GM23338 (cell line): ENCODE measurements at regions not wholly inside any gene's neighbourhood (a gene's known extent, or its start where the extent isn't known, plus 50 kb on each side); places are given as distances from the start of the nearest gene placed in this dataset.

ENCODE experiments used
- ATAC-seq: fragments of 200-7000 bp; cut with Tn5 transposase; 3 replicates; pipeline ENCODE4 v1.9.1; 2020
- DNase-seq: peaks from one replicate; pipeline ENCODE4 v3.0.0-alpha.2; 2015; ENCODE audit warnings: low spot score
- H2AFZ ChIP-seq: fragments of 200-600 bp; sonication (generic); 2 replicates; pipeline ENCODE4 v1.8.0; 2016; ENCODE audit warnings: antibody characterized with exemption, mild to moderate bottlenecking, moderate library complexity
- H3F3A ChIP-seq: fragments of 200-600 bp; sonication (generic); replicated peaks from 2 replicates; pipeline ENCODE4 v1.8.0; 2017; ENCODE audit warnings: antibody characterized with exemption, mixed run types, low read depth
- H3K27ac ChIP-seq: fragments of 200-600 bp; sonication (generic); 2 replicates; pipeline ENCODE4 v1.6.1; 2016; ENCODE audit warnings: low read depth
- H3K27me3 ChIP-seq: fragments of 200-600 bp; sonication (generic); 2 replicates; pipeline ENCODE4 v1.8.0; 2016; ENCODE audit warnings: mild to moderate bottlenecking, mixed run types, moderate library complexity; ENCODE audit not compliant: insufficient read depth
- H3K36me3 ChIP-seq: fragments of 200-600 bp; sonication (generic); 2 replicates; pipeline ENCODE4 v1.8.0; 2016; ENCODE audit warnings: mild to moderate bottlenecking; ENCODE audit not compliant: insufficient read depth
- H3K4me1 ChIP-seq: fragments of 200-600 bp; sonication (generic); 2 replicates; pipeline ENCODE4 v1.8.0; 2016; ENCODE audit warnings: mild to moderate bottlenecking, moderate library complexity; ENCODE audit not compliant: insufficient read depth
- H3K4me2 ChIP-seq: fragments of 200-600 bp; sonication (generic); 2 replicates; pipeline ENCODE4 v1.7.1; 2017; ENCODE audit warnings: mixed run types
- H3K4me3 ChIP-seq: fragments of 200-600 bp; sonication (generic); 2 replicates; pipeline ENCODE4 v1.6.1; 2016; ENCODE audit warnings: mixed run types
- H3K79me2 ChIP-seq: fragments of 200-600 bp; sonication (generic); replicated peaks from 2 replicates; pipeline ENCODE4 v1.8.0; 2017; ENCODE audit warnings: mild to moderate bottlenecking; ENCODE audit not compliant: insufficient read depth
- H3K9me2 ChIP-seq: fragments of 200-600 bp; sonication (generic); 2 replicates; pipeline ENCODE4 v1.8.0; 2017; ENCODE audit not compliant: insufficient read depth
- H4K20me1 ChIP-seq: fragments of 200-600 bp; sonication (generic); replicated peaks from 2 replicates; pipeline ENCODE4 v1.8.0; 2017; ENCODE audit warnings: mild to moderate bottlenecking; ENCODE audit not compliant: insufficient read depth
- H3K27ac Mint-ChIP-seq: 2 replicates; pipeline ENCODE4 v1.8.0; 2020; ENCODE audit warnings: inconsistent platforms, mild to moderate bottlenecking, moderate library complexity, mixed read lengths
- H3K27me3 Mint-ChIP-seq: 3 replicates; pipeline ENCODE4 v1.8.0; 2022; ENCODE audit warnings: low read depth, mild to moderate bottlenecking, moderate library complexity, mixed read lengths, inconsistent platforms; ENCODE audit not compliant: insufficient read depth, poor library complexity
- H3K36me3 Mint-ChIP-seq: 3 replicates; pipeline ENCODE4 v1.8.0; 2021; ENCODE audit warnings: low read depth, mild to moderate bottlenecking, inconsistent platforms, moderate library complexity, mixed read lengths
- H3K4me1 Mint-ChIP-seq: 3 replicates; pipeline ENCODE4 v1.8.0; 2020; ENCODE audit warnings: mild to moderate bottlenecking, inconsistent platforms, mixed read lengths
- H3K4me3 Mint-ChIP-seq: 3 replicates; pipeline ENCODE4 v1.8.0; 2021; ENCODE audit warnings: moderate library complexity, mild to moderate bottlenecking, inconsistent platforms, mixed read lengths
- H3K9me3 Mint-ChIP-seq: 3 replicates; pipeline ENCODE4 v1.8.0; 2020; ENCODE audit warnings: moderate library complexity, mild to moderate bottlenecking, inconsistent platforms, mixed read lengths
- CREB1 ChIP-seq: fragments of 250-450 bp; sonication (Bioruptor Pico); IDR thresholded peaks from 2 replicates; pipeline ENCODE4 v1.5.0; 2020; ENCODE audit warnings: low read depth, mild to moderate bottlenecking, moderate library complexity
- ETS1 ChIP-seq: IDR thresholded peaks from 2 replicates; pipeline ENCODE4 v1.6.1; 2016; ENCODE audit warnings: antibody characterized with exemption
- EZH2 ChIP-seq: fragments of 200-600 bp; sonication (generic); IDR thresholded peaks from one replicate; pipeline ENCODE4 v1.8.0; 2017; ENCODE audit warnings: antibody characterized with exemption, mild to moderate bottlenecking, low read depth; ENCODE audit not compliant: unreplicated experiment
- EZH2phosphoT487 ChIP-seq: fragments of 200-600 bp; sonication (generic); IDR thresholded peaks from one replicate; pipeline ENCODE4 v1.8.1; 2018; ENCODE audit warnings: antibody characterized with exemption; ENCODE audit not compliant: unreplicated experiment
- JUNB ChIP-seq: IDR thresholded peaks from one replicate; pipeline ENCODE4 v1.6.1; 2016; ENCODE audit warnings: antibody characterized with exemption; ENCODE audit not compliant: unreplicated experiment
- NANOG ChIP-seq: IDR thresholded peaks from 2 replicates; pipeline ENCODE4 v1.6.1; 2016; ENCODE audit warnings: antibody characterized with exemption, borderline replicate concordance
- POLR2AphosphoS5 ChIP-seq: IDR thresholded peaks from 2 replicates; pipeline ENCODE4 v1.6.1; 2016; ENCODE audit warnings: antibody characterized with exemption, low read depth
- REST ChIP-seq: IDR thresholded peaks from one replicate; pipeline ENCODE4 v1.6.1; 2018; ENCODE audit warnings: antibody characterized with exemption; ENCODE audit not compliant: unreplicated experiment
- STAT1 ChIP-seq: IDR thresholded peaks from one replicate; pipeline ENCODE4 v1.6.1; 2016; ENCODE audit warnings: antibody characterized with exemption; ENCODE audit not compliant: unreplicated experiment
- ZNF114 ChIP-seq: fragments of 250-450 bp; sonication (Bioruptor Pico); IDR thresholded peaks from 2 replicates; pipeline ENCODE4 v1.5.0; 2020; ENCODE audit warnings: mild to moderate bottlenecking, moderate library complexity
- ZNF331 ChIP-seq: fragments of 250-450 bp; sonication (Bioruptor Pico); IDR thresholded peaks from 2 replicates; pipeline ENCODE4 v1.5.0; 2020; ENCODE audit warnings: low read depth, mild to moderate bottlenecking, moderate library complexity
- TF ChIP-seq, protein P1 (sequence below), 2 experiments: fragments of 200-600 bp in 1 of 2; sonication (generic) in 1 of 2; conservative IDR thresholded peaks; 2 replicates each; pipeline versions ENCODE4 v1.5.1 to v1.6.1; 2016 to 2017; ENCODE audit warnings: antibody characterized with exemption in 2 of 2, low read depth in 2 of 2, mild to moderate bottlenecking in 2 of 2, moderate library complexity in 1 of 2

DNA sequence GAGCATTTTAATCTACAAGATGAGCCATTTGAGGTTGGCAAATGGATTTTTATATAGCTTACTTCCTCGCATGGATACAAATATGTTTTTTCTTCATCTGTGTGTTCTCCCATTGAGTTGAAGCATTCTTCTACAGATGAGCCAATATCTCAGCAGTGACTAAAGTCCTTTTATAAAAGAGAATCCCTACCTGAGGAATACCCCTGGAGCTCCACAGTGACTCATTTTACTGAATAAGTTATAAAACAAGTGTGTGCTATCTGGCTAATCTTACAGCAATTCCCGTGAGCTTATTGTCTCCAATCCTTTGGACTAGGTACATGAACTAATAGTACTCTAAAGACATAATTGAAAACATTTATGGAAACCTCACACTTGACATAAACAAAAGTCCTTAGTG lies 354.2 kb upstream of the BCHE start (continued):
- TF ChIP-seq, protein P1, sequence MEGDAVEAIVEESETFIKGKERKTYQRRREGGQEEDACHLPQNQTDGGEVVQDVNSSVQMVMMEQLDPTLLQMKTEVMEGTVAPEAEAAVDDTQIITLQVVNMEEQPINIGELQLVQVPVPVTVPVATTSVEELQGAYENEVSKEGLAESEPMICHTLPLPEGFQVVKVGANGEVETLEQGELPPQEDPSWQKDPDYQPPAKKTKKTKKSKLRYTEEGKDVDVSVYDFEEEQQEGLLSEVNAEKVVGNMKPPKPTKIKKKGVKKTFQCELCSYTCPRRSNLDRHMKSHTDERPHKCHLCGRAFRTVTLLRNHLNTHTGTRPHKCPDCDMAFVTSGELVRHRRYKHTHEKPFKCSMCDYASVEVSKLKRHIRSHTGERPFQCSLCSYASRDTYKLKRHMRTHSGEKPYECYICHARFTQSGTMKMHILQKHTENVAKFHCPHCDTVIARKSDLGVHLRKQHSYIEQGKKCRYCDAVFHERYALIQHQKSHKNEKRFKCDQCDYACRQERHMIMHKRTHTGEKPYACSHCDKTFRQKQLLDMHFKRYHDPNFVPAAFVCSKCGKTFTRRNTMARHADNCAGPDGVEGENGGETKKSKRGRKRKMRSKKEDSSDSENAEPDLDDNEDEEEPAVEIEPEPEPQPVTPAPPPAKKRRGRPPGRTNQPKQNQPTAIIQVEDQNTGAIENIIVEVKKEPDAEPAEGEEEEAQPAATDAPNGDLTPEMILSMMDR (conservative IDR thresholded peaks at IDR 0.05; ENCODE audit: low read depth in 2 of 2) = no peak
- TF ChIP-seq STAT1 (no peak), JUNB (no peak), ZNF331 (CRISPR knock-in tag) (no peak)

DNA sequence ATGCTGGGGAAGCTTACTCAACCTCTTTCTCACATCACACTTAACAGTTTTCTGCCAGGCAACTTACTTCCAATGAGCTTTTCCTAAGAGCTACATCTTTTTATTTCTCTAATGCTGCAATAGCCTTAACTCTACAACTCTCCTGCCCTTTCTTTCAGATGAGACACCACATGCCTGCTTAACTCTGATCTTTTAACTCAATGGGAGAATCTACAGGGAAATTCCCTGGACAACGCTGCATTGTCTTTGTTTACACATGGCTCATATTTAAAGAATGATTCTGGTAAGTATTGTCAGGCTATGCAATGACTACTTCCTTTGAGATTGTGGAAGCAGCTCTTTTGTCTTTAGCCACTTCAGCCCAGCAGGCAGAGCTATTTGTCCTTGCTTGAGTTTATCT lies 353.1 kb upstream of the BCHE start:
- DNase-seq (peak; percentile 7), ATAC-seq (no peak)
- H4K20me1 ChIP-seq = no peaks in the 10 kb centered on the region
- Mint-ChIP-seq H3K27ac (peak overlapping the region; percentile 49), H3K4me3 (no peak overlapping the region), H3K4me1 (peaks cover 13% of the 10 kb centered on the region; the same call in 2 of the 3 replicates), H3K27me3 (no peaks in the 10 kb centered on the region), H3K9me3 (no peaks in the 10 kb centered on the region), H3K36me3 (no peaks in the 10 kb centered on the region)
- no peaks in the 10 kb centered on the region for H3K36me3 ChIP-seq
- no peak for TF ChIP-seq STAT1
- TF ChIP-seq ETS1 = no peak
- TF ChIP-seq ZNF114 (CRISPR knock-in tag) = no peak
- no peak for TF ChIP-seq EZH2phosphoT487
- TF ChIP-seq NANOG = no peak
- no peak for TF ChIP-seq JUNB
- TF ChIP-seq REST = no peak
- TF ChIP-seq POLR2AphosphoS5 = no peak
- no peak for TF ChIP-seq CREB1 (CRISPR knock-in tag)
- TF ChIP-seq ZNF331 (CRISPR knock-in tag) = no peak
- TF ChIP-seq, protein P1 (conservative IDR thresholded peaks at IDR 0.05; ENCODE audit: low read depth in 2 of 2) = no peak
- no peak for TF ChIP-seq EZH2
- peak overlapping the region; percentile 27; the same call in 1 of the 2 replicates for H3K4me2 ChIP-seq
- H3F3A ChIP-seq = no peaks in the 10 kb centered on the region
- H3K27me3 ChIP-seq = no peaks in the 10 kb centered on the region
- no peaks in the 10 kb centered on the region for H3K79me2 ChIP-seq
- 0 out of 2 replicates have a peak overlapping the region, but pooled peaks have one; percentile 29 for H2AFZ ChIP-seq
- H3K4me3 ChIP-seq = no peak overlapping the region
- H3K27ac ChIP-seq = no peak overlapping the region
- peaks cover 8% of the 10 kb centered on the region for H3K4me1 ChIP-seq
- H3K9me2 ChIP-seq = no peaks in the 10 kb centered on the region; the same call in 1 of the 2 replicates
